SK-N-SH treated with all-trans-retinoic acid at 6 μM for 48 hours (cell line): ENCODE measurements at regions not wholly inside any gene's neighbourhood (a gene's known extent, or its start where the extent isn't known, plus 50 kb on each side); places are given as distances from the start of the nearest gene placed in this dataset.

Experiments
- ATAC-seq: fragments of 200-7000 bp; cut with Tn5 transposase; 3 replicates; pipeline ENCODE4 v1.9.1; 2020; ENCODE audit warnings: mild to moderate bottlenecking, moderate library complexity
- ARNTL ChIP-seq: fragments of 450-650 bp; formaldehyde crosslinking; IDR thresholded peaks from 2 replicates; pipeline ENCODE4 v1.5.0; 2020; ENCODE audit warnings: low read depth, mild to moderate bottlenecking, moderate library complexity, borderline replicate concordance
- BACH2 ChIP-seq: fragments of 250-450 bp; sonication (Bioruptor Pico); IDR thresholded peaks from 2 replicates; pipeline ENCODE4 v1.9.0; 2021; ENCODE audit warnings: mild to moderate bottlenecking, borderline replicate concordance
- CSDC2 ChIP-seq: fragments of 250-450 bp; sonication (Bioruptor Pico); IDR thresholded peaks from 2 replicates; pipeline ENCODE4 v1.5.0; 2020; ENCODE audit warnings: mild to moderate bottlenecking, moderate library complexity
- ESRRG ChIP-seq: fragments of 250-450 bp; sonication (Bioruptor Pico); IDR thresholded peaks from 2 replicates; pipeline ENCODE4 v1.6.1; 2021; ENCODE audit warnings: mild to moderate bottlenecking
- GLIS3 ChIP-seq: fragments of 250-450 bp; sonication (Bioruptor Pico); IDR thresholded peaks from 2 replicates; pipeline ENCODE4 v1.5.0; 2020; ENCODE audit warnings: mild to moderate bottlenecking, moderate library complexity
- ISL1 ChIP-seq: fragments of 250-450 bp; sonication (Bioruptor Pico); IDR thresholded peaks from 2 replicates; pipeline ENCODE4 v2.1.2; 2022; ENCODE audit warnings: mild to moderate bottlenecking, moderate library complexity
- OSR1 ChIP-seq: fragments of 250-450 bp; sonication (Bioruptor Pico); IDR thresholded peaks from 2 replicates; pipeline ENCODE4 v1.8.0; 2022; ENCODE audit warnings: moderate library complexity, mild to moderate bottlenecking, inconsistent platforms
- POU6F1 ChIP-seq: fragments of 250-450 bp; sonication (Bioruptor Pico); IDR thresholded peaks from 2 replicates; pipeline ENCODE4 v1.8.0; 2021; ENCODE audit warnings: low read depth, mild to moderate bottlenecking, moderate library complexity, borderline replicate concordance
- PPARA ChIP-seq: fragments of 250-450 bp; sonication (Bioruptor Pico); IDR thresholded peaks from 2 replicates; pipeline ENCODE4 v1.5.0; 2020; ENCODE audit warnings: mild to moderate bottlenecking, borderline replicate concordance
- RARB ChIP-seq: fragments of 250-450 bp; sonication (Bioruptor Pico); IDR thresholded peaks from 2 replicates; pipeline ENCODE4 v1.8.0; 2021; ENCODE audit warnings: mild to moderate bottlenecking, moderate library complexity
- SNAI2 ChIP-seq: fragments of 250-450 bp; sonication (Bioruptor Pico); IDR thresholded peaks from 2 replicates; pipeline ENCODE4 v1.5.0; 2020; ENCODE audit warnings: mild to moderate bottlenecking, moderate library complexity
- TCF4 ChIP-seq: fragments of 250-450 bp; sonication (Bioruptor Pico); IDR thresholded peaks from 2 replicates; pipeline ENCODE4 v1.8.0; 2021; ENCODE audit warnings: mild to moderate bottlenecking, moderate library complexity, borderline replicate concordance
- TOX ChIP-seq: fragments of 250-450 bp; sonication (Bioruptor Pico); IDR thresholded peaks from 2 replicates; pipeline ENCODE4 v1.8.0; 2021; ENCODE audit warnings: mild to moderate bottlenecking, moderate library complexity, borderline replicate concordance
- TSHZ2 ChIP-seq: fragments of 250-450 bp; sonication (Bioruptor Pico); IDR thresholded peaks from 2 replicates; pipeline ENCODE4 v1.5.0; 2020; ENCODE audit warnings: mild to moderate bottlenecking, moderate library complexity
- ZC3H10 ChIP-seq: fragments of 250-450 bp; sonication (Bioruptor Pico); IDR thresholded peaks from 2 replicates; pipeline ENCODE4 v1.5.1; 2021; ENCODE audit warnings: mild to moderate bottlenecking, moderate library complexity
- ZFP3 ChIP-seq: fragments of 250-450 bp; sonication (Bioruptor Pico); IDR thresholded peaks from 2 replicates; pipeline ENCODE4 v1.5.0; 2020; ENCODE audit warnings: mild to moderate bottlenecking, moderate library complexity
- ZFP30 ChIP-seq: fragments of 450-650 bp; formaldehyde crosslinking; IDR thresholded peaks from 2 replicates; pipeline ENCODE4 v1.5.0; 2022; ENCODE audit warnings: mild to moderate bottlenecking, moderate library complexity
- ZNF565 ChIP-seq: fragments of 450-650 bp; formaldehyde crosslinking; conservative IDR thresholded peaks from 2 replicates; pipeline ENCODE4 v1.5.0; 2020; ENCODE audit warnings: low read depth, mild to moderate bottlenecking, moderate library complexity
- ZNF70 ChIP-seq: fragments of 450-650 bp; formaldehyde crosslinking; IDR thresholded peaks from 2 replicates; pipeline ENCODE4 v1.5.0; 2020; ENCODE audit warnings: mild to moderate bottlenecking, moderate library complexity
- ZNF8 ChIP-seq: fragments of 450-650 bp; formaldehyde crosslinking; IDR thresholded peaks from 2 replicates; pipeline ENCODE4 v1.5.0; 2020; ENCODE audit warnings: mild to moderate bottlenecking, moderate library complexity
- TF ChIP-seq, protein P1 (sequence below): fragments of 250-450 bp; sonication (Bioruptor Pico); IDR thresholded peaks from 2 replicates; pipeline ENCODE4 v1.8.0; 2020; ENCODE audit warnings: mild to moderate bottlenecking, moderate library complexity, borderline replicate concordance
- TF ChIP-seq, protein P2 (sequence below): fragments of 250-450 bp; sonication (Bioruptor Pico); IDR thresholded peaks from 2 replicates; pipeline ENCODE4 v1.5.1; 2020; ENCODE audit warnings: low read depth, mild to moderate bottlenecking, moderate library complexity

DNA sequence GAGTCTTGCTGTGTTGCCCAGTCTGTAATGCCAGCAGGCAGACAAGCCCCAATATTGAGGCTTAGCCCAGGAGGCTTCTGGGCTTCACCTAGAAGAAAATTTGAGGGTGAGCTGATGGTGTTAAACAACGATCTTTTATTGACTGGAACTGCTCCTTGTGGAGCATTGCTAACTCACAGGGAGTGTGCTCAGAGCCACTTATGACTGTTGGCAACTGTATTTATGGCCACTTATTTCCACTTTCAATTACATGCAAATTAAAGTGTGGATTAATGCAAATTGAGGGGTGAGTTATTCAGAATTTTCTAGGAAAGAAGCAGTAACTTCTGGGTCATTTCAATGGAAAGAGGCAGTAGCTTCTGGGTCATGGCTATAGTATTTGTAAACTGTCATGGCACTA, 317.2 kb upstream of the FKBP1C start:
- no peak for ATAC-seq
- TF ChIP-seq TOX (no peak), TSHZ2 (CRISPR knock-in tag) (no peak), ISL1 (CRISPR knock-in tag) (no peak), CSDC2 (no peak), SNAI2 (CRISPR knock-in tag) (no peak), ZNF70 (CRISPR knock-in tag) (no peak), POU6F1 (CRISPR knock-in tag) (no peak), ZFP30 (CRISPR knock-in tag) (no peak), ZFP3 (CRISPR knock-in tag) (no peak), OSR1 (no peak), BACH2 (CRISPR knock-in tag) (no peak), RARB (CRISPR knock-in tag) (no peak), ESRRG (CRISPR knock-in tag) (no peak), ARNTL (no peak), TCF4 (CRISPR knock-in tag) (no peak), GLIS3 (CRISPR knock-in tag) (no peak), ZC3H10 (CRISPR knock-in tag) (no peak)
- TF ChIP-seq, protein P1, sequence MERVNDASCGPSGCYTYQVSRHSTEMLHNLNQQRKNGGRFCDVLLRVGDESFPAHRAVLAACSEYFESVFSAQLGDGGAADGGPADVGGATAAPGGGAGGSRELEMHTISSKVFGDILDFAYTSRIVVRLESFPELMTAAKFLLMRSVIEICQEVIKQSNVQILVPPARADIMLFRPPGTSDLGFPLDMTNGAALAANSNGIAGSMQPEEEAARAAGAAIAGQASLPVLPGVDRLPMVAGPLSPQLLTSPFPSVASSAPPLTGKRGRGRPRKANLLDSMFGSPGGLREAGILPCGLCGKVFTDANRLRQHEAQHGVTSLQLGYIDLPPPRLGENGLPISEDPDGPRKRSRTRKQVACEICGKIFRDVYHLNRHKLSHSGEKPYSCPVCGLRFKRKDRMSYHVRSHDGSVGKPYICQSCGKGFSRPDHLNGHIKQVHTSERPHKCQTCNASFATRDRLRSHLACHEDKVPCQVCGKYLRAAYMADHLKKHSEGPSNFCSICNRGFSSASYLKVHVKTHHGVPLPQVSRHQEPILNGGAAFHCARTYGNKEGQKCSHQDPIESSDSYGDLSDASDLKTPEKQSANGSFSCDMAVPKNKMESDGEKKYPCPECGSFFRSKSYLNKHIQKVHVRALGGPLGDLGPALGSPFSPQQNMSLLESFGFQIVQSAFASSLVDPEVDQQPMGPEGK: no peak

GRCh38 chr6:62903266-62903665, 308.0 kb upstream of the FKBP1C start:
- TF ChIP-seq ARNTL (no peak), SNAI2 (CRISPR knock-in tag) (no peak), ZFP30 (CRISPR knock-in tag) (no peak), ZFP3 (CRISPR knock-in tag) (no peak), ZNF8 (CRISPR knock-in tag) (no peak), RARB (CRISPR knock-in tag) (no peak)
- TF ChIP-seq, protein P1: no peak
- TF ChIP-seq, all 23 proteins: peak for 0
- ATAC-seq: no peak

- no peak for ATAC-seq
- TF ChIP-seq, protein P1: no peak
- TF ChIP-seq ISL1 (CRISPR knock-in tag): no peak
- TF ChIP-seq RARB (CRISPR knock-in tag): no peak
- TF ChIP-seq ZNF8 (CRISPR knock-in tag): no peak
- TF ChIP-seq ZNF565 (CRISPR knock-in tag): no peak
- no peak for TF ChIP-seq TSHZ2 (CRISPR knock-in tag)
- TF ChIP-seq CSDC2: no peak
- TF ChIP-seq PPARA (CRISPR knock-in tag): no peak
- TF ChIP-seq, protein P2, sequence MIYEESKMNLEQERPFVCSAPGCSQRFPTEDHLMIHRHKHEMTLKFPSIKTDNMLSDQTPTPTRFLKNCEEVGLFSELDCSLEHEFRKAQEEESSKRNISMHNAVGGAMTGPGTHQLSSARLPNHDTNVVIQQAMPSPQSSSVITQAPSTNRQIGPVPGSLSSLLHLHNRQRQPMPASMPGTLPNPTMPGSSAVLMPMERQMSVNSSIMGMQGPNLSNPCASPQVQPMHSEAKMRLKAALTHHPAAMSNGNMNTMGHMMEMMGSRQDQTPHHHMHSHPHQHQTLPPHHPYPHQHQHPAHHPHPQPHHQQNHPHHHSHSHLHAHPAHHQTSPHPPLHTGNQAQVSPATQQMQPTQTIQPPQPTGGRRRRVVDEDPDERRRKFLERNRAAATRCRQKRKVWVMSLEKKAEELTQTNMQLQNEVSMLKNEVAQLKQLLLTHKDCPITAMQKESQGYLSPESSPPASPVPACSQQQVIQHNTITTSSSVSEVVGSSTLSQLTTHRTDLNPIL: no peak
- no peak for TF ChIP-seq GLIS3 (CRISPR knock-in tag)
- no peak for TF ChIP-seq BACH2 (CRISPR knock-in tag)
- no peak for TF ChIP-seq ESRRG (CRISPR knock-in tag)
- TF ChIP-seq ZFP30 (CRISPR knock-in tag): no peak
- no peak for TF ChIP-seq ZFP3 (CRISPR knock-in tag)
Measured at GRCh38 chr6:62904687-62905086, 306.6 kb upstream of the FKBP1C start.
